Adipocyte (in vitro differentiated cells): ENCODE measurements at regions not wholly inside any gene's neighbourhood (a gene's known extent, or its start where the extent isn't known, plus 50 kb on each side); places are given as distances from the start of the nearest gene placed in this dataset.

Experiments
- DNase-seq: peaks from one replicate; pipeline ENCODE4 v3.0.0-alpha.2; 2015; ENCODE audit warnings: low read depth
- H3K27me3 ChIP-seq: replicated peaks from 2 replicates; pipeline ENCODE4 v1.7.0; 2013; ENCODE audit warnings: mild to moderate bottlenecking, low read length, moderate library complexity; ENCODE audit not compliant: control insufficient read depth, insufficient read depth
- H3K36me3 ChIP-seq: 2 replicates; pipeline ENCODE4 v1.7.0; 2013; ENCODE audit warnings: low read length, mild to moderate bottlenecking, moderate library complexity; ENCODE audit not compliant: control insufficient read depth, insufficient read depth, severe bottlenecking
- H3K4me1 ChIP-seq: 2 replicates; pipeline ENCODE4 v1.7.0; 2013; ENCODE audit warnings: mild to moderate bottlenecking, low read length, moderate library complexity; ENCODE audit not compliant: control insufficient read depth, insufficient read depth
- H3K4me3 ChIP-seq: 2 replicates; pipeline ENCODE4 v1.7.0; 2013; ENCODE audit warnings: mild to moderate bottlenecking, low read length, moderate library complexity
- H3K9ac ChIP-seq: 2 replicates; pipeline ENCODE4 v1.7.0; 2013; ENCODE audit warnings: mild to moderate bottlenecking, low read length, moderate library complexity
- H3K9me3 ChIP-seq: 2 replicates; pipeline ENCODE4 v1.7.0; 2013; ENCODE audit warnings: mild to moderate bottlenecking, low read length, moderate library complexity; ENCODE audit not compliant: control insufficient read depth

DNA sequence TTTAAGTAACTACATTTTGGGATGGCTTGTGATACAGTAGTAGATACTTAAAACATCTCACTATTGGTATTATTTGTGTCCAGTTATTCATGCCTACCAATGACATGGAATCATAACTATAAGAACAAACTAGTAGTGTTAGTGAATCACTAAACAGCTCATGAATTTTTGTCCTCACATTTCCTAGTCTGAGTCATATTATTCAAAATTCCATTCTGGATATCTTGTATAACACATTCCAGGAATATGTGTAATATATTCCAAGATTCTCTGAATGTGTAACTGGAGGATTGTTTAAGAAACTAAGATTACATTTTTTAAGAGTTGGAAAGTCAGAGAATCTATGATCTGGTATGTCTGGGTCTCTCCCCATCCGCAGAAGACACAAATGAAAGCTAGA is 565.3 kb upstream of the ZNF608 start:
- Histone ChIP-seq H3K4me1 (peaks cover 27% of the 10 kb centered on the region), H3K9me3 (peaks cover 4% of the 10 kb centered on the region), H3K4me3 (peak overlapping the region; percentile 45), H3K36me3 (no peaks in the 10 kb centered on the region), H3K27me3 (no peaks in the 10 kb centered on the region), H3K9ac (no peak overlapping the region)
- peak; percentile 81 for DNase-seq

DNA sequence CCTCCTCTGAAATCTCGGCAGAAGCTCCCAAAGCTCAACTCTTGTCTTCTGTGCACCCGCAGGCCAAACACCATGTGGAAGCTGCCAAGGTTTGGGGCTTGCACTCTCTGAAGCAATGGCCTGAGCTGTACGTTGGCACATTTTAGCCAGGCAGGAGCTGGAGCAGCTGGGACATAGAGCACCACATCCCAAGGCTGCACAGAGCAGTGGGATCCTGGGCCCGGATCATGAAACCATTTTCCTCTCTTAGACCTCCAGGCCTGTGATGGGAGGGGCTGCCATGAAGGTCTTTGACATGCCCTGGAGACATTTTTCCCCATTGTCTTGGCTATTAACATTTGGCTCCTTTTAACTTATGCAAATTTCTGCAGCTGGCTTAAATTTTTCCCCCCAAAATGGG is 567.1 kb upstream of the ZNF608 start:
- Histone ChIP-seq H3K4me1 (peaks cover 34% of the 10 kb centered on the region), H3K4me3 (no peak overlapping the region), H3K9me3 (peaks cover 3% of the 10 kb centered on the region), H3K9ac (no peak overlapping the region), H3K27me3 (no peaks in the 10 kb centered on the region), H3K36me3 (no peaks in the 10 kb centered on the region)
- no peak for DNase-seq

DNA sequence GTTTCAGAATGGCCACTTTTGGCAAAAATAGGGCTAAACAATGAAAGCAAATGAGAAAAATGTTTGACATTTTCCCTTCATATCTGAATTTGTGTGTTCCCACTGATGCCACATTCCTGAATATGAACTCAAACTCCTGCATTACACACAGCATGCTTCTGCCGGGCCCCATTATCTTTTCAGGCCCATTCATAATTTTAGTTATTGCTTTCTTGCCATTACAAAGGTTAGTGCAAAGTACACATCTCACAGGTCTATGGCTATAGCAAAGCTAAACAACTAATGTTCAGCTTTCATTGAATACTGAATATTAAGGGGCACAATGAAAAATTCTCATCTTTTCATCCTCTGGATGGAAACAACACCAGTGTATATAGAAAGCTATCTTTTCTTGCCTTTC is 568.9 kb upstream of the ZNF608 start:
- Histone ChIP-seq H3K27me3 (no peaks in the 10 kb centered on the region), H3K4me3 (no peak overlapping the region), H3K4me1 (peaks cover 34% of the 10 kb centered on the region), H3K36me3 (no peaks in the 10 kb centered on the region), H3K9ac (no peak overlapping the region), H3K9me3 (peaks cover 3% of the 10 kb centered on the region)
- DNase-seq: no peak

GRCh38 chr5:125316391-125316790 is 570.0 kb upstream of the ZNF608 start:
- H3K36me3 ChIP-seq: no peaks in the 10 kb centered on the region
- DNase-seq: peak; percentile 40
- H3K27me3 ChIP-seq: no peaks in the 10 kb centered on the region
- H3K9ac ChIP-seq: no peak overlapping the region
- peaks cover 3% of the 10 kb centered on the region for H3K9me3 ChIP-seq
- no peak overlapping the region for H3K4me3 ChIP-seq
- H3K4me1 ChIP-seq: peaks cover 29% of the 10 kb centered on the region

DNA sequence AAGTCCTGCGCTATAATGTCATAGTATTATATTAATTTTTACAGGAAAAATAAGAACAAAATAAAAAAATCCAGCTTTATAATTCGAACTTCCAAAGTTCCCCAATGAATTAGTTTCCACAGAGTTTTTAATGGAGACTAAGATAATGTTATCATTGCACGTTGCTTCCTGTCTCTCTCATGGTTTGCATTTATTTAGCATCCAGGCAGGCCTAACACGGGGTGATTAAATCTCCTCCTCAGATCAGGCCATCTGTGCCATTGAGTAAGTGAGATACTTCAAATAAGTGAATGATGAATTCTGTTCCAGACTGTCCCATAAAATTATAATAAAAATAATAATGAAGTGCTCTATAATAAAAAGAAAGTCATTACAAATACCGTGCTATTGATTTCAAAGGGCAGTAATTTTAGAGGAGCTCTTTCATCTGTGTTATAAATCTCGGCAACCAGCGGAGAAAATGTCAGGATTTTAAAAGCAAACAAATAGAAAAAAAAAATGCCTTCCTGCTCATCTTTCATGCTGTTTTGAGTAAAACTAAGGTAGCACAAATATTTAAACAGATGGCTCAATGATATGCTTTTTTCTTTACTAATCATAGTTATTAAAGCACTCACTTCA is 570.6 kb upstream of the ZNF608 start:
- Histone ChIP-seq H3K4me1 (peaks cover 24% of the 10 kb centered on the region), H3K4me3 (no peak overlapping the region), H3K9ac (no peak overlapping the region), H3K27me3 (no peaks in the 10 kb centered on the region), H3K36me3 (no peaks in the 10 kb centered on the region), H3K9me3 (peaks cover 3% of the 10 kb centered on the region)
- no peak for DNase-seq

GRCh38 chr5:125317536-125317995 is 571.1 kb upstream of the ZNF608 start:
- Histone ChIP-seq H3K9ac (no peak overlapping the region), H3K4me1 (peaks cover 20% of the 10 kb centered on the region), H3K4me3 (no peak overlapping the region), H3K36me3 (no peaks in the 10 kb centered on the region), H3K9me3 (peaks cover 3% of the 10 kb centered on the region), H3K27me3 (no peaks in the 10 kb centered on the region)
- DNase-seq: no peak

DNA sequence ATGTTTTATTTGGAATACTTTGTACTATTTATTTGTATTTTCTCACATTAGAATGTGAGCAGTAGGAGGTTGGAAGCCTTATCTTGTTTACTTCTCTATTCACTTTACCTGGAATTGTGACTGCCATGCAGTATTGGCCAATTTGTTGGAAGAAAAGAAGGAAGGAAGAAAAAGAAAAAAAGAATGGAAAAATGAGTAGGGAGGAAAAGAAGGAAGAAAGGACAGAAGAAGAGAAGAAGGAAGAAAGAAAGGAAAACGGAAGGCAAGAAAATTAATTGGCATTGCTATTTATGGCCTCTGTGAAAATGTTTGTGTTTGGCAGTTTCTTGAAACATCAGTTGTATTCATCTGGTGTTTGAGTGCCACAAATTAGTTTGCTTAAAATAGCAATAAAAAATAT is 575.2 kb upstream of the ZNF608 start:
- H3K27me3 ChIP-seq: no peaks in the 10 kb centered on the region
- H3K9ac ChIP-seq: no peak overlapping the region
- H3K4me3 ChIP-seq: no peak overlapping the region
- H3K36me3 ChIP-seq: no peaks in the 10 kb centered on the region
- H3K4me1 ChIP-seq: peaks cover 11% of the 10 kb centered on the region
- no peaks in the 10 kb centered on the region for H3K9me3 ChIP-seq
- DNase-seq: no peak

DNA sequence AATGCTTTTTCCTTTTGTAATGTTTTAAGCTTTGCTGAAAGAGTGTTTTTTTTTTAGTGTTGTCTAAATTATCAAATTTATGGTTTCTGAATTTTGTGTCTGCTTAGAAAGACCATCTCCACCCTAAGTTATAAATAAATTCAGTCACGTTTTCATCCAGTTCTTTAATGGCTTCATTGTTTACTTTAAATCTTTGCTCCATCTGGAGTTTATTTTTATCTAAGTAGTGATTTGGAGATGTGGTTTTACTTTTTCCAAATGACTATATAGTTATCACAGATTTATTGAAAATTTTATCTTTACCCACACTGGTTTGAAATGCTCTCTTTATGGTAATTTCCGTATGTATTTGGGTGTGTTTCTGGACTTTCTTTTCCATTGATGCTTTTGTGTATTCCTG is 577.2 kb upstream of the ZNF608 start:
- Histone ChIP-seq H3K9ac (no peak overlapping the region), H3K36me3 (no peaks in the 10 kb centered on the region), H3K4me3 (no peak overlapping the region), H3K27me3 (no peaks in the 10 kb centered on the region), H3K4me1 (peaks cover 3% of the 10 kb centered on the region), H3K9me3 (no peaks in the 10 kb centered on the region)
- no peak for DNase-seq

GRCh38 chr5:125325488-125326149 is 579.2 kb upstream of the ZNF608 start:
- no peaks in the 10 kb centered on the region for H3K36me3 ChIP-seq
- peaks cover 3% of the 10 kb centered on the region for H3K4me1 ChIP-seq
- no peak for DNase-seq
- H3K9ac ChIP-seq: no peak overlapping the region
- no peak overlapping the region for H3K4me3 ChIP-seq
- H3K9me3 ChIP-seq: no peaks in the 10 kb centered on the region
- no peaks in the 10 kb centered on the region for H3K27me3 ChIP-seq

GRCh38 chr5:125326150-125326510 is 579.7 kb upstream of the ZNF608 start:
- DNase-seq: peak; percentile 81
- H3K4me3 ChIP-seq: no peak overlapping the region
- no peaks in the 10 kb centered on the region for H3K36me3 ChIP-seq
- H3K9ac ChIP-seq: no peak overlapping the region
- no peaks in the 10 kb centered on the region for H3K9me3 ChIP-seq
- peaks cover 3% of the 10 kb centered on the region for H3K4me1 ChIP-seq
- H3K27me3 ChIP-seq: no peaks in the 10 kb centered on the region

GRCh38 chr5:125327676-125328075 is 581.2 kb upstream of the ZNF608 start:
- Histone ChIP-seq H3K36me3 (no peaks in the 10 kb centered on the region), H3K9me3 (no peaks in the 10 kb centered on the region), H3K9ac (no peak overlapping the region), H3K4me1 (peaks cover 3% of the 10 kb centered on the region), H3K27me3 (no peaks in the 10 kb centered on the region), H3K4me3 (no peak overlapping the region)
- DNase-seq: no peak
